ENCODE measurements at regions not wholly inside any gene's neighbourhood (a gene's known extent, or its start where the extent isn't known, plus 50 kb on each side); places are given as distances from the start of the nearest gene placed in this dataset.
A peak's percentile ranks its signal among the peaks of the same experiment; 100 is the strongest.

DNA sequence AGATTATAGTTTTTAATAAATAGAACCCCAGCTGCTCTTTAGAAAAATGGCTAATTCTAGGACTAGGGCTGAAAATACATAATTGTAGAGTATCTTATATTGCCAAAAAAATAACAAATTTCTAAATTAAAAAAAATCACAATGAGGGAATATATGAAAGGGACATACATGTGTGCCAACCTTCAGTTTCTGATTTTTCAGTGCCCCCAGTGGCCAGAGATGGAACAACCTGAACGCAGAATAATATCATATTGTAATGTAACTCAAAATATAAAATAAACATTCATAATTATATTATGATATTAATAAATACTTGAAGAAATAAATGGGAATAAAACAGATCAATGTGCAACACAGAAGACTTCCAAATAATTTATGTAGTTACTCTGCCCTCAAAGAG lies 460.5 kb downstream of the ZNF385D start:
- Mint-ChIP-seq H3K9me3 (peaks cover 23% of the 10 kb centered on the region), H3K4me1 (0 out of 2 replicates have a peak, but pooled peaks cover 2% of the 10 kb centered on the region), H3K27me3 (ENCODE audit: low read depth) (no peaks in the 10 kb centered on the region; the same call in 1 of the 2 replicates), H3K4me3 (no peak overlapping the region), H3K27ac (no peak overlapping the region), H3K36me3 (peaks cover 20% of the 10 kb centered on the region)
- DNase-seq (ENCODE audit: low spot score) (no peak), ATAC-seq (no peak)
- POLR2A ChIA-PET, result no interaction called here
- TF ChIP-seq, protein P1, sequence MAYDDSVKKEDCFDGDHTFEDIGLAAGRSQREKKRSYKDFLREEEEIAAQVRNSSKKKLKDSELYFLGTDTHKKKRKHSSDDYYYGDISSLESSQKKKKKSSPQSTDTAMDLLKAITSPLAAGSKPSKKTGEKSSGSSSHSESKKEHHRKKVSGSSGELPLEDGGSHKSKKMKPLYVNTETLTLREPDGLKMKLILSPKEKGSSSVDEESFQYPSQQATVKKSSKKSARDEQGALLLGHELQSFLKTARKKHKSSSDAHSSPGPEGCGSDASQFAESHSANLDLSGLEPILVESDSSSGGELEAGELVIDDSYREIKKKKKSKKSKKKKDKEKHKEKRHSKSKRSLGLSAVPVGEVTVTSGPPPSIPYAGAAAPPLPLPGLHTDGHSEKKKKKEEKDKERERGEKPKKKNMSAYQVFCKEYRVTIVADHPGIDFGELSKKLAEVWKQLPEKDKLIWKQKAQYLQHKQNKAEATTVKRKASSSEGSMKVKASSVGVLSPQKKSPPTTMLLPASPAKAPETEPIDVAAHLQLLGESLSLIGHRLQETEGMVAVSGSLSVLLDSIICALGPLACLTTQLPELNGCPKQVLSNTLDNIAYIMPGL (CRISPR knock-in tag; IDR thresholded peaks at IDR 0.05), result no peak
- TF ChIP-seq, protein P2, sequence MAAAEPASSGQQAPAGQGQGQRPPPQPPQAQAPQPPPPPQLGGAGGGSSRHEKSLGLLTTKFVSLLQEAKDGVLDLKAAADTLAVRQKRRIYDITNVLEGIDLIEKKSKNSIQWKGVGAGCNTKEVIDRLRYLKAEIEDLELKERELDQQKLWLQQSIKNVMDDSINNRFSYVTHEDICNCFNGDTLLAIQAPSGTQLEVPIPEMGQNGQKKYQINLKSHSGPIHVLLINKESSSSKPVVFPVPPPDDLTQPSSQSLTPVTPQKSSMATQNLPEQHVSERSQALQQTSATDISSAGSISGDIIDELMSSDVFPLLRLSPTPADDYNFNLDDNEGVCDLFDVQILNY (CRISPR knock-in tag; IDR thresholded peaks at IDR 0.05), result no peak
- TF ChIP-seq, protein P3, sequence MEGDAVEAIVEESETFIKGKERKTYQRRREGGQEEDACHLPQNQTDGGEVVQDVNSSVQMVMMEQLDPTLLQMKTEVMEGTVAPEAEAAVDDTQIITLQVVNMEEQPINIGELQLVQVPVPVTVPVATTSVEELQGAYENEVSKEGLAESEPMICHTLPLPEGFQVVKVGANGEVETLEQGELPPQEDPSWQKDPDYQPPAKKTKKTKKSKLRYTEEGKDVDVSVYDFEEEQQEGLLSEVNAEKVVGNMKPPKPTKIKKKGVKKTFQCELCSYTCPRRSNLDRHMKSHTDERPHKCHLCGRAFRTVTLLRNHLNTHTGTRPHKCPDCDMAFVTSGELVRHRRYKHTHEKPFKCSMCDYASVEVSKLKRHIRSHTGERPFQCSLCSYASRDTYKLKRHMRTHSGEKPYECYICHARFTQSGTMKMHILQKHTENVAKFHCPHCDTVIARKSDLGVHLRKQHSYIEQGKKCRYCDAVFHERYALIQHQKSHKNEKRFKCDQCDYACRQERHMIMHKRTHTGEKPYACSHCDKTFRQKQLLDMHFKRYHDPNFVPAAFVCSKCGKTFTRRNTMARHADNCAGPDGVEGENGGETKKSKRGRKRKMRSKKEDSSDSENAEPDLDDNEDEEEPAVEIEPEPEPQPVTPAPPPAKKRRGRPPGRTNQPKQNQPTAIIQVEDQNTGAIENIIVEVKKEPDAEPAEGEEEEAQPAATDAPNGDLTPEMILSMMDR (IDR thresholded peaks at IDR 0.05), result peak; percentile 54; the same call in 1 of the 2 replicates
- CTCF ChIA-PET, result interaction anchor here (0.9 to 1.1 kb wide), 3 partner anchors 22 to 273 kb away, joined by 3 to 4 read pairs (median 3); no protein-coding TSS in a partner anchor

DNA sequence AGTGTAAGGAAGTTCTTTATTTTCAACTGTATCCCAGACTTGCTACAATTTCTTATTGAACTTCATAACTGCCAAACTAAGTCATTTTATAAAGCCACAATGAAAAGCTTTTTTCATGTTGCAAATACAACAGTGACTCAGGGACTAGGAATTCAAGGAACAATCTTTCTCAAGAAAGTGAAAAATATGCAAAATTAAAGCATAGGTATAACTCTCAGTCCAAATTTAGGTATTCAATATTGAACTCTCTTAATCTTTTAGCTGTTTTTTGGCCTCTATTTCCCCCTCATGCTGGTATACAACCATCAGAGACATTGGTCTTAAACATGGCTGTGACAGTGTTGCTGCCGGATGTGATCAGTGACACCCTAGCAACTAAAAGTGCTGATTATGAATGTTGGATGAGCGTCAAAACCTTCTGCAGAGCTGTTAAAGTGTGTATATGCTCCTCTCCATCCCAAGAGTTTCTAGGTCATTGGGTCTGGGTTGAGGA lies 476.9 kb downstream of the ZNF385D start:
- no peak for DNase-seq (ENCODE audit: low spot score)
- ChIA-PET CTCF (no interaction called here), POLR2A (no interaction called here)
- Mint-ChIP-seq H3K4me1 (no peaks in the 10 kb centered on the region), H3K9me3 (peaks cover 27% of the 10 kb centered on the region), H3K36me3 (peaks cover 13% of the 10 kb centered on the region), H3K27ac (no peak overlapping the region), H3K27me3 (ENCODE audit: low read depth) (no peaks in the 10 kb centered on the region), H3K4me3 (no peak overlapping the region)
- TF ChIP-seq, protein P4, sequence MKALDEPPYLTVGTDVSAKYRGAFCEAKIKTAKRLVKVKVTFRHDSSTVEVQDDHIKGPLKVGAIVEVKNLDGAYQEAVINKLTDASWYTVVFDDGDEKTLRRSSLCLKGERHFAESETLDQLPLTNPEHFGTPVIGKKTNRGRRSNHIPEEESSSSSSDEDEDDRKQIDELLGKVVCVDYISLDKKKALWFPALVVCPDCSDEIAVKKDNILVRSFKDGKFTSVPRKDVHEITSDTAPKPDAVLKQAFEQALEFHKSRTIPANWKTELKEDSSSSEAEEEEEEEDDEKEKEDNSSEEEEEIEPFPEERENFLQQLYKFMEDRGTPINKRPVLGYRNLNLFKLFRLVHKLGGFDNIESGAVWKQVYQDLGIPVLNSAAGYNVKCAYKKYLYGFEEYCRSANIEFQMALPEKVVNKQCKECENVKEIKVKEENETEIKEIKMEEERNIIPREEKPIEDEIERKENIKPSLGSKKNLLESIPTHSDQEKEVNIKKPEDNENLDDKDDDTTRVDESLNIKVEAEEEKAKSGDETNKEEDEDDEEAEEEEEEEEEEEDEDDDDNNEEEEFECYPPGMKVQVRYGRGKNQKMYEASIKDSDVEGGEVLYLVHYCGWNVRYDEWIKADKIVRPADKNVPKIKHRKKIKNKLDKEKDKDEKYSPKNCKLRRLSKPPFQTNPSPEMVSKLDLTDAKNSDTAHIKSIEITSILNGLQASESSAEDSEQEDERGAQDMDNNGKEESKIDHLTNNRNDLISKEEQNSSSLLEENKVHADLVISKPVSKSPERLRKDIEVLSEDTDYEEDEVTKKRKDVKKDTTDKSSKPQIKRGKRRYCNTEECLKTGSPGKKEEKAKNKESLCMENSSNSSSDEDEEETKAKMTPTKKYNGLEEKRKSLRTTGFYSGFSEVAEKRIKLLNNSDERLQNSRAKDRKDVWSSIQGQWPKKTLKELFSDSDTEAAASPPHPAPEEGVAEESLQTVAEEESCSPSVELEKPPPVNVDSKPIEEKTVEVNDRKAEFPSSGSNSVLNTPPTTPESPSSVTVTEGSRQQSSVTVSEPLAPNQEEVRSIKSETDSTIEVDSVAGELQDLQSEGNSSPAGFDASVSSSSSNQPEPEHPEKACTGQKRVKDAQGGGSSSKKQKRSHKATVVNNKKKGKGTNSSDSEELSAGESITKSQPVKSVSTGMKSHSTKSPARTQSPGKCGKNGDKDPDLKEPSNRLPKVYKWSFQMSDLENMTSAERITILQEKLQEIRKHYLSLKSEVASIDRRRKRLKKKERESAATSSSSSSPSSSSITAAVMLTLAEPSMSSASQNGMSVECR (CRISPR knock-in tag; IDR thresholded peaks at IDR 0.05; ENCODE audit: borderline replicate concordance), result no peak
- TF ChIP-seq JUN (CRISPR knock-in tag; IDR thresholded peaks at IDR 0.05) (no peak), NFE2L1 (CRISPR knock-in tag; IDR thresholded peaks at IDR 0.05) (no peak), ELF4 (CRISPR knock-in tag; IDR thresholded peaks at IDR 0.05; ENCODE audit: low read depth) (no peak), TEAD1 (CRISPR knock-in tag; IDR thresholded peaks at IDR 0.05) (no peak), ZNF317 (CRISPR knock-in tag; IDR thresholded peaks at IDR 0.05; ENCODE audit: borderline replicate concordance, low read depth) (no peak), NR3C1 (CRISPR knock-in tag; conservative IDR thresholded peaks at IDR 0.05; ENCODE audit: low read depth) (no peak), TEAD4 (CRISPR knock-in tag; IDR thresholded peaks at IDR 0.05) (no peak), ZNF416 (CRISPR knock-in tag; IDR thresholded peaks at IDR 0.05) (no peak), FOXK1 (CRISPR knock-in tag; IDR thresholded peaks at IDR 0.05) (no peak)
- TF ChIP-seq, protein P5, sequence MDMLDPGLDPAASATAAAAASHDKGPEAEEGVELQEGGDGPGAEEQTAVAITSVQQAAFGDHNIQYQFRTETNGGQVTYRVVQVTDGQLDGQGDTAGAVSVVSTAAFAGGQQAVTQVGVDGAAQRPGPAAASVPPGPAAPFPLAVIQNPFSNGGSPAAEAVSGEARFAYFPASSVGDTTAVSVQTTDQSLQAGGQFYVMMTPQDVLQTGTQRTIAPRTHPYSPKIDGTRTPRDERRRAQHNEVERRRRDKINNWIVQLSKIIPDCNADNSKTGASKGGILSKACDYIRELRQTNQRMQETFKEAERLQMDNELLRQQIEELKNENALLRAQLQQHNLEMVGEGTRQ (CRISPR knock-in tag; IDR thresholded peaks at IDR 0.05), result no peak
- TF ChIP-seq, protein P3 (IDR thresholded peaks at IDR 0.05), result no peak
- TF ChIP-seq, protein P6, sequence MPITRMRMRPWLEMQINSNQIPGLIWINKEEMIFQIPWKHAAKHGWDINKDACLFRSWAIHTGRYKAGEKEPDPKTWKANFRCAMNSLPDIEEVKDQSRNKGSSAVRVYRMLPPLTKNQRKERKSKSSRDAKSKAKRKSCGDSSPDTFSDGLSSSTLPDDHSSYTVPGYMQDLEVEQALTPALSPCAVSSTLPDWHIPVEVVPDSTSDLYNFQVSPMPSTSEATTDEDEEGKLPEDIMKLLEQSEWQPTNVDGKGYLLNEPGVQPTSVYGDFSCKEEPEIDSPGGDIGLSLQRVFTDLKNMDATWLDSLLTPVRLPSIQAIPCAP (CRISPR knock-in tag; IDR thresholded peaks at IDR 0.05), result no peak
- TF ChIP-seq, protein P7, sequence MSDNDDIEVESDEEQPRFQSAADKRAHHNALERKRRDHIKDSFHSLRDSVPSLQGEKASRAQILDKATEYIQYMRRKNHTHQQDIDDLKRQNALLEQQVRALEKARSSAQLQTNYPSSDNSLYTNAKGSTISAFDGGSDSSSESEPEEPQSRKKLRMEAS (CRISPR knock-in tag; IDR thresholded peaks at IDR 0.05), result no peak
- TF ChIP-seq, protein P8, sequence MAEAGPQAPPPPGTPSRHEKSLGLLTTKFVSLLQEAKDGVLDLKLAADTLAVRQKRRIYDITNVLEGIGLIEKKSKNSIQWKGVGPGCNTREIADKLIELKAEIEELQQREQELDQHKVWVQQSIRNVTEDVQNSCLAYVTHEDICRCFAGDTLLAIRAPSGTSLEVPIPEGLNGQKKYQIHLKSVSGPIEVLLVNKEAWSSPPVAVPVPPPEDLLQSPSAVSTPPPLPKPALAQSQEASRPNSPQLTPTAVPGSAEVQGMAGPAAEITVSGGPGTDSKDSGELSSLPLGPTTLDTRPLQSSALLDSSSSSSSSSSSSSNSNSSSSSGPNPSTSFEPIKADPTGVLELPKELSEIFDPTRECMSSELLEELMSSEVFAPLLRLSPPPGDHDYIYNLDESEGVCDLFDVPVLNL (CRISPR knock-in tag; IDR thresholded peaks at IDR 0.05; ENCODE audit: borderline replicate concordance, low read depth), result no peak
- no peak for ATAC-seq
